GM19372 (cell line): ENCODE measurements at regions not wholly inside any gene's neighbourhood (a gene's known extent, or its start where the extent isn't known, plus 50 kb on each side); places are given as distances from the start of the nearest gene placed in this dataset.
A peak's percentile ranks its signal among the peaks of the same experiment; 100 is the strongest.

Experiments used
- ATAC-seq: cut with Tn5 transposase; IDR thresholded peaks from one replicate; pipeline ENCODE4 v1.9.1; 2021; ENCODE audit warnings: mild to moderate bottlenecking, low read depth, moderate library complexity; ENCODE audit not compliant: unreplicated experiment

- no peak for ATAC-seq
These were observed 313.9 kb downstream of the MID1IP1 start for GRCh38 chrX:39115166-39115565.

- no peak for ATAC-seq
These were observed 315.8 kb downstream of the MID1IP1 start for GRCh38 chrX:39117101-39117500.

- no peak for ATAC-seq
These were observed 320.6 kb downstream of the MID1IP1 start for GRCh38 chrX:39121903-39122302.

- ATAC-seq = no peak
These were observed 324.6 kb downstream of the MID1IP1 start for GRCh38 chrX:39125834-39126233.

- ATAC-seq = no peak
These were observed 332.7 kb downstream of the MID1IP1 start for GRCh38 chrX:39133971-39134370.

GRCh38 chrX:39137363-39137954, 336.2 kb downstream of the MID1IP1 start:
- no peak for ATAC-seq

GRCh38 chrX:39140581-39140980, 339.3 kb downstream of the MID1IP1 start:
- ATAC-seq = no peak

- ATAC-seq = peak; percentile 58
These were observed 343.1 kb downstream of the MID1IP1 start for GRCh38 chrX:39144323-39144722.

- no peak for ATAC-seq
These were observed 343.7 kb downstream of the MID1IP1 start for GRCh38 chrX:39144956-39145355.

- ATAC-seq = no peak
These were observed 344.6 kb downstream of the MID1IP1 start for GRCh38 chrX:39145859-39146258.

- ATAC-seq = no peak
These were observed 348.5 kb downstream of the MID1IP1 start for GRCh38 chrX:39149761-39150160.

- ATAC-seq = no peak
These were observed 349.0 kb downstream of the MID1IP1 start for GRCh38 chrX:39150220-39150619.

GRCh38 chrX:39150621-39151020, 349.4 kb downstream of the MID1IP1 start:
- no peak for ATAC-seq

GRCh38 chrX:39152106-39152649, 350.9 kb downstream of the MID1IP1 start:
- ATAC-seq = no peak

GRCh38 chrX:39156051-39156450, 354.8 kb downstream of the MID1IP1 start:
- ATAC-seq = no peak

- ATAC-seq = no peak
These were observed 355.7 kb downstream of the MID1IP1 start for GRCh38 chrX:39157006-39157405.

GRCh38 chrX:39157796-39158195, 356.5 kb downstream of the MID1IP1 start:
- no peak for ATAC-seq

GRCh38 chrX:39158801-39159657, 357.8 kb downstream of the MID1IP1 start:
- ATAC-seq = peak; percentile 52

GRCh38 chrX:39159921-39160507, 358.8 kb downstream of the MID1IP1 start:
- no peak for ATAC-seq

GRCh38 chrX:39161611-39162255, 360.5 kb downstream of the MID1IP1 start:
- ATAC-seq = no peak

GRCh38 chrX:39162322-39162735, 361.1 kb downstream of the MID1IP1 start:
- ATAC-seq = no peak
